OCI-LY3 (cell line): ENCODE measurements at regions not wholly inside any gene's neighbourhood (a gene's known extent, or its start where the extent isn't known, plus 50 kb on each side); places are given as distances from the start of the nearest gene placed in this dataset.
A peak's percentile ranks its signal among the peaks of the same experiment; 100 is the strongest.

Experiments used
- H2AFZ ChIP-seq: fragments of 200-600, 300-600 bp; shearing (Covaris generic); 2 replicates; pipeline ENCODE4 v1.6.0; 2014; ENCODE audit warnings: antibody characterized with exemption, low read depth, low read length
- H3K27ac ChIP-seq: fragments of 200-600, 300-600 bp; sonication (generic); 2 replicates; pipeline ENCODE4 v1.5.1; 2014; ENCODE audit warnings: mild to moderate bottlenecking, low read length, moderate library complexity, mixed read lengths
- H3K27me3 ChIP-seq: fragments of 200-600, 300-600 bp; sonication (generic); 2 replicates; pipeline ENCODE4 v1.6.1; 2014; ENCODE audit warnings: low read depth, low read length, mixed read lengths
- H3K36me3 ChIP-seq: fragments of 200-600, 300-600 bp; sonication (generic); replicated peaks from 2 replicates; pipeline ENCODE3; 2014; ENCODE audit warnings: low read depth, low read length, mixed read lengths
- H3K4me1 ChIP-seq: fragments of 300-600, 200-600 bp; sonication (generic); 2 replicates; pipeline ENCODE4 v1.6.1; 2014; ENCODE audit warnings: low read length, mixed read lengths
- H3K4me2 ChIP-seq: fragments of 200-600, 300-600 bp; sonication (generic); 2 replicates; pipeline ENCODE4 v1.6.1; 2014; ENCODE audit warnings: low read length, mixed read lengths
- H3K4me3 ChIP-seq: fragments of 300-600, 200-600 bp; sonication (generic); 2 replicates; pipeline ENCODE4 v1.5.1; 2014; ENCODE audit warnings: antibody characterized with exemption, mild to moderate bottlenecking, low read length, moderate library complexity
- H3K79me2 ChIP-seq: fragments of 300-600, 200-600 bp; shearing (Covaris generic); 2 replicates; pipeline ENCODE4 v1.6.1; 2014; ENCODE audit warnings: mild to moderate bottlenecking, low read length, mixed read lengths
- H3K9ac ChIP-seq: fragments of 300-600, 200-600 bp; shearing (Covaris generic); 2 replicates; pipeline ENCODE4 v1.6.0; 2014; ENCODE audit warnings: mild to moderate bottlenecking, low read length, moderate library complexity
- H3K9me3 ChIP-seq: fragments of 200-600, 300-600 bp; shearing (Covaris generic); 2 replicates; pipeline ENCODE4 v1.6.1; 2014; ENCODE audit warnings: low read length, mixed read lengths; ENCODE audit not compliant: insufficient read depth
- H4K20me1 ChIP-seq: fragments of 200-600, 300-600 bp; sonication (generic); 2 replicates; pipeline ENCODE4 v1.6.1; 2016; ENCODE audit warnings: low read length, mixed read lengths; ENCODE audit not compliant: insufficient read depth
- EZH2phosphoT487 ChIP-seq: fragments of 200-600 bp; shearing (Covaris generic); IDR thresholded peaks from 2 replicates; pipeline ENCODE4 v1.6.1; 2018; ENCODE audit warnings: antibody characterized with exemption, mixed run types, low read depth
- TF ChIP-seq, protein P1 (sequence below): fragments of 200-600, 300-600 bp; sonication (generic); IDR thresholded peaks from 2 replicates; pipeline ENCODE4 v1.5.1; 2014; ENCODE audit warnings: antibody characterized with exemption, low read length, low read depth

DNA sequence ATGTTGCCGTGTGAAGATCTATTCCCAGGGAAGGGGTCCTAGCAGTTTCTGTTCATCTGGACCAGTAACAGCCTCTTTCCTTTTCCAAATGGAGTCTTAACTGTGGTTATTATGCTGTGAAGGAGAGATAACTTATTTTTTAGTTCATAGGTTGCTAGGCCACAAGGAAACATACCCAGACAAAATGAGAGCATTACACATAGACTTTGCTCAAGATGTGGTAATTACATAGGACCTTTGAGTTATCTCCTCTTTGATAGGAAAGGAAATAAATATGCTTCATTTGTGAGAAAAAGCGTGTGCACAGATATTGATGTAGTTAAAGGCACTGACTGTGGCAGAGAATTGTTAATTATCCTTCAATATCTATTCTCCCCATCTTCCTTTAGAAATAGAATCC, 52.5 kb upstream of the SNX2 start:
- no peak for TF ChIP-seq EZH2phosphoT487
- TF ChIP-seq, protein P1, sequence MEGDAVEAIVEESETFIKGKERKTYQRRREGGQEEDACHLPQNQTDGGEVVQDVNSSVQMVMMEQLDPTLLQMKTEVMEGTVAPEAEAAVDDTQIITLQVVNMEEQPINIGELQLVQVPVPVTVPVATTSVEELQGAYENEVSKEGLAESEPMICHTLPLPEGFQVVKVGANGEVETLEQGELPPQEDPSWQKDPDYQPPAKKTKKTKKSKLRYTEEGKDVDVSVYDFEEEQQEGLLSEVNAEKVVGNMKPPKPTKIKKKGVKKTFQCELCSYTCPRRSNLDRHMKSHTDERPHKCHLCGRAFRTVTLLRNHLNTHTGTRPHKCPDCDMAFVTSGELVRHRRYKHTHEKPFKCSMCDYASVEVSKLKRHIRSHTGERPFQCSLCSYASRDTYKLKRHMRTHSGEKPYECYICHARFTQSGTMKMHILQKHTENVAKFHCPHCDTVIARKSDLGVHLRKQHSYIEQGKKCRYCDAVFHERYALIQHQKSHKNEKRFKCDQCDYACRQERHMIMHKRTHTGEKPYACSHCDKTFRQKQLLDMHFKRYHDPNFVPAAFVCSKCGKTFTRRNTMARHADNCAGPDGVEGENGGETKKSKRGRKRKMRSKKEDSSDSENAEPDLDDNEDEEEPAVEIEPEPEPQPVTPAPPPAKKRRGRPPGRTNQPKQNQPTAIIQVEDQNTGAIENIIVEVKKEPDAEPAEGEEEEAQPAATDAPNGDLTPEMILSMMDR, result no peak
- no peak overlapping the region for H3K27ac ChIP-seq
- H3K36me3 ChIP-seq, result no peaks in the 10 kb centered on the region
- peaks cover 35% of the 10 kb centered on the region for H3K4me1 ChIP-seq
- no peaks in the 10 kb centered on the region for H3K9me3 ChIP-seq
- no peak overlapping the region for H3K4me3 ChIP-seq
- H3K9ac ChIP-seq, result no peak overlapping the region
- H3K27me3 ChIP-seq, result no peaks in the 10 kb centered on the region
- no peaks in the 10 kb centered on the region for H4K20me1 ChIP-seq
- no peak overlapping the region for H3K4me2 ChIP-seq
- no peak overlapping the region for H2AFZ ChIP-seq
- H3K79me2 ChIP-seq, result no peaks in the 10 kb centered on the region

DNA sequence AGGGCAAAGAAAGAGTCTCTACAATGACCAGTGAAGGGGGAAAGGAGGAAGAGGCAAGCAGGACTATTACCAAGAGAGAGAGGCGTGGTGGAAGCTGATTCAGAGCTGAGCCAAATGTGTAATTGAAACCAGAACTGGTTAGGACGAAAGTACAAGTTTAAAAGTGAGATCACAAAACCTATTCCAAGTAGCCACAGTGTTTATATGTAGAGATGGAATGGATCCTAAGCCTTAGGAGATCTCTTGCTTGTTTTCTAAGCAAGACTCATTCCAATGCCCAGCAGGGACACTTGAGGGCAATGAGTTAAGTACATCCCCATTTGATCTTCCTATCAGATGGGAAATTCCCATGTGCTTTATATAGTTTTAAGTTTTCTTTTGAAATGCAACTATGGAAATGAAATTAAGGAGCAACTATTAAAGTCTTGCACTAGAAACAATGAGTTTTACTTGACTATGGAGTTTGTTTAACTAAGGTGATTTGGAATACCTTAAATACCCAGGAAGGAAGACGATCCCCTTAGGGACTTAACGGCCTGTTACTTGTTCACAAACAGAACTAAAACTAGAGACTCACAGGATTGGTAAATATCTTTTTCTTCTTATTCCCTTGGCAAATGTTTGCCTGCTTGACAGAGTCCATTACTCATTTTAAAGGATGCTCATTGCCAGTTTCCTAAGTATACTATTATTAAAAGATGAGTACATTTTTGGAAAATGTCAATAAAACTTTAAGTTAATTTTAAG, 51.1 kb upstream of the SNX2 start:
- Histone ChIP-seq H2AFZ (peak overlapping the region; percentile 56; the same call in 1 of the 2 replicates), H3K79me2 (no peaks in the 10 kb centered on the region)

More for the DNA sequence above, 51.1 kb upstream of the SNX2 start:
- no peaks in the 10 kb centered on the region for H4K20me1 ChIP-seq
- no peaks in the 10 kb centered on the region for H3K27me3 ChIP-seq
- TF ChIP-seq, protein P1, result no peak
- no peak for TF ChIP-seq EZH2phosphoT487
- no peaks in the 10 kb centered on the region for H3K36me3 ChIP-seq
- H3K9ac ChIP-seq, result peak overlapping the region; percentile 55; the same call in 1 of the 2 replicates
- peak overlapping the region; percentile 93 for H3K4me2 ChIP-seq
- H3K27ac ChIP-seq, result peak overlapping the region; percentile 70
- peaks cover 35% of the 10 kb centered on the region for H3K4me1 ChIP-seq
- H3K4me3 ChIP-seq, result peak overlapping the region; percentile 66
- H3K9me3 ChIP-seq, result no peaks in the 10 kb centered on the region
